Gastrocnemius medialis (tissue), 4 donors: ENCODE measurements at regions not wholly inside any gene's neighbourhood (a gene's known extent, or its start where the extent isn't known, plus 50 kb on each side); places are given as distances from the start of the nearest gene placed in this dataset.

Source experiments
- CTCF ChIP-seq, 5 experiments: fragments of 450-650 bp in 3 of 5; fragments of 200-600 bp in 2 of 5; sonication (generic) in 2 of 5; IDR thresholded peaks in 4 of 5; conservative IDR thresholded peaks in 1 of 5; 1 replicate in 4 of 5; 2 replicates in 1 of 5; pipeline ENCODE4 v1.5.1; 2016 to 2019; ENCODE audit warnings: antibody characterized with exemption in 5 of 5, mild to moderate bottlenecking in 3 of 5, moderate library complexity in 3 of 5
- POLR2A ChIP-seq, 2 donors: fragments of 450-650 bp; IDR thresholded peaks; one replicate each; pipeline ENCODE4 v1.6.1; 2017; ENCODE audit warnings: antibody characterized with exemption in 2 of 2, mild to moderate bottlenecking in 2 of 2, moderate library complexity in 2 of 2

DNA sequence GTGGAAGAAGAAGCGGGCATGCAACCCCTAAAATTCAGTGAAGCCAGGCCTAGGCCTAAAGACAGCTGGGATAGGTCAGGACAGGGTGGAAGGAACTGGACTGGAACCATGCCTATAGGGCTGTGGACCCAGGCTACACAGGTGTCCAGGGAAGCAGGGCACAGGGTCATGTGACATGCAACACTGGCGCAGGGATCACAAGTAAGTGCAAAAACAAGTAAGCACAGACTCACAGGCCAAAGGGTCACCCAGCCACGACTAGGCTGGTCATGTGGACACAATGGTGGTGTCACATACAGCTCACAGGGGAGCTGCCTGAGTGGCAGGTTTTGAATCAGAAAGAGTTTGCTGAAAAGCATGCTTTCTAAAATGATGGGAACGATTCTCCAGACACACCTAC lies 195.7 kb downstream of the SPTSSA start:
- TF ChIP-seq CTCF (IDR thresholded peaks at IDR 0.05 in 4 of 5, conservative IDR thresholded peaks at IDR 0.05 in 1 of 5), result no peak
- no peak for TF ChIP-seq POLR2A (IDR thresholded peaks at IDR 0.05)
